ENCODE measurements at regions not wholly inside any gene's neighbourhood (a gene's known extent, or its start where the extent isn't known, plus 50 kb on each side); places are given as distances from the start of the nearest gene placed in this dataset.

DNA sequence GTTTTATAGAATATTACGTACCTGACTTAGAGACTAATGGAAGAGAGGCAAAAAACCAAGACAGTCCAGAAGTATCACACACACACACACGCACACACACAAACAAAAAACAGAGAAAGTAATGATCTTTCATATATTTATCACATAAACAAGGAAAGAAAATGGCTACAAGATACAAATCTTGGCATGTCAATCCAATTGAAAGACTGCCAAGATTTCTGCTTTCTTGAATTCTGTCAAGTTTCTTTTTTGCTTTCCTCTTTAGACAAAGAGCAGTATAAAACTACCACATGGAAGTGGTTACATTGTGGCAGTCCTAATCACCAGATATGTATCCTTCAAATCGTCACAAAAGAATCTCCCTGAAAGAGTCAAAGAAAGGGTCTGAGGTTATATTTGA, 2097.4 kb upstream of the AGA start:
- intact Hi-C loops (cut with micrococcal nuclease; ENCODE audit: unreplicated experiment) (no loop called here), in situ Hi-C loops (cut with HindIII; ENCODE audit: extremely low pct_ligation_motif_present, low pct_unique_long_range_greater_than_20kb) (no loop called here)
- ChIA-PET CTCF (ENCODE audit: low intra/inter-chr PET ratio, low total read pairs) (no interaction called here), POLR2A (no interaction called here)
- Histone ChIP-seq H3K27ac (ENCODE audit: extremely low read length, insufficient read depth, low read length) (no peak overlapping the region), H3K27me3 (ENCODE audit: control insufficient read depth in 1 of 2, insufficient read depth in 2 of 2, low read length in 2 of 2) (no peaks in the 10 kb centered on the region), H3K4me1 (ENCODE audit: insufficient read depth, low read length) (no peaks in the 10 kb centered on the region), H3K9ac (ENCODE audit: insufficient read depth, low read depth, low read length) (no peak overlapping the region), H3K36me3 (replicated peaks in 1 of 2; ENCODE audit: control insufficient read depth in 1 of 2, insufficient read depth in 2 of 2, low read length in 2 of 2) (no peaks in the 10 kb centered on the region), H3K79me2 (ENCODE audit: insufficient read depth, low read length) (no peaks in the 10 kb centered on the region), H3K9me3 (ENCODE audit: low read length) (peaks cover 52% of the 10 kb centered on the region), H4K20me1 (ENCODE audit: insufficient read depth, low read length) (no peaks in the 10 kb centered on the region), H3K4me2 (ENCODE audit: low read depth, low read length) (no peak overlapping the region), H2AFZ (ENCODE audit: low read length) (no peak overlapping the region), H3K4me3 (replicated peaks in 1 of 3; ENCODE audit: insufficient read depth in 1 of 3, low read depth in 2 of 3, low read length in 3 of 3) (no peak overlapping the region)
- DNase-seq (ENCODE audit: low spot score), result no peak
- TF ChIP-seq ZNF251 (CRISPR knock-in tag; IDR thresholded peaks at IDR 0.05) (no peak), NFE2L2 (IDR thresholded peaks at IDR 0.05; ENCODE audit: low read length) (no peak), NFYC (CRISPR knock-in tag; IDR thresholded peaks at IDR 0.05) (no peak)
- no TSS peak for BruUV-seq (replicated peaks)
- no peak for ATAC-seq
- WGBS (ENCODE audit: low lambda C conversion rate), result 6% methylated on average over 3 of the region's 3 CpGs
- no peak for FAIRE-seq

DNA sequence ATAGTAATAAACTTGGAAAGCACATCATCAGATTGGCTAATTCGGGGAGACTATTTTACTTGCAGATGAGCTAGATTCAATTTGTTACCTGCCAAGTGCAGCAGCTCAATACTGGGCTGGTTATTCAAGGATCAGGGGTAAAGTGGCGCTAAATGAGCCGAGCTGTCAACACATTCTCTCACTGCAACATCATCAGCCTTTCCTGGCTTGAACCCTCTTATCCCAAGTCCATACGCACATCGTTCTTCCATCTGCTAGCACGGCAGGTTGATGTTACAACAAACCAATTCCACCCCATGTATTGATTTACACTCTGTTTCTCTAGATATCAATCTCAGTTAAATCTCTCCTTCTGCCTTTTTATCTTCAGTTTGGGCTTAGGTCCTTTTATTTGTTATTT, 2101.5 kb upstream of the AGA start:
- H3K9me3 ChIP-seq (ENCODE audit: low read length), result peaks cover 52% of the 10 kb centered on the region
- H3K4me3 ChIP-seq (replicated peaks in 1 of 3; ENCODE audit: insufficient read depth in 1 of 3, low read depth in 2 of 3, low read length in 3 of 3), result no peak overlapping the region
- H3K36me3 ChIP-seq (replicated peaks in 1 of 2; ENCODE audit: control insufficient read depth in 1 of 2, insufficient read depth in 2 of 2, low read length in 2 of 2), result no peaks in the 10 kb centered on the region
- no peak overlapping the region for H3K27ac ChIP-seq (ENCODE audit: extremely low read length, insufficient read depth, low read length)
- H2AFZ ChIP-seq (ENCODE audit: low read length), result no peak overlapping the region
- ATAC-seq, result no peak
- no peak for FAIRE-seq
- intact Hi-C loops (cut with micrococcal nuclease; ENCODE audit: unreplicated experiment), result no loop called here
- TF ChIP-seq CEBPG (CRISPR knock-in tag; IDR thresholded peaks at IDR 0.05) (no peak), ZNF597 (CRISPR knock-in tag; IDR thresholded peaks at IDR 0.05) (no peak)
- in situ Hi-C loops (cut with HindIII; ENCODE audit: extremely low pct_ligation_motif_present, low pct_unique_long_range_greater_than_20kb), result no loop called here
- BruUV-seq (replicated peaks), result no TSS peak
- DNase-seq (ENCODE audit: low spot score), result no peak
- no peak overlapping the region for H3K9ac ChIP-seq (ENCODE audit: insufficient read depth, low read depth, low read length)
- ChIA-PET POLR2A (no interaction called here), CTCF (ENCODE audit: low intra/inter-chr PET ratio, low total read pairs) (no interaction called here)
- H3K4me1 ChIP-seq (ENCODE audit: insufficient read depth, low read length), result no peaks in the 10 kb centered on the region
- no peak overlapping the region for H3K4me2 ChIP-seq (ENCODE audit: low read depth, low read length)
- no peaks in the 10 kb centered on the region for H3K27me3 ChIP-seq (ENCODE audit: control insufficient read depth in 1 of 2, insufficient read depth in 2 of 2, low read length in 2 of 2)
- H4K20me1 ChIP-seq (ENCODE audit: insufficient read depth, low read length), result no peaks in the 10 kb centered on the region
- no peaks in the 10 kb centered on the region for H3K79me2 ChIP-seq (ENCODE audit: insufficient read depth, low read length)
- WGBS (ENCODE audit: low lambda C conversion rate), result 23% methylated on average over 6 of the region's 6 CpGs

Measured in HepG2 (cell line).